Keratinocyte (primary cell): ENCODE measurements at regions not wholly inside any gene's neighbourhood (a gene's known extent, or its start where the extent isn't known, plus 50 kb on each side); places are given as distances from the start of the nearest gene placed in this dataset.

Source experiments
- DNase-seq: peaks from one replicate; pipeline ENCODE4 v3.0.0-alpha.2; 2011; ENCODE audit warnings: low read depth, missing footprints, low spot score
- FAIRE-seq: peaks from 2 replicates; lab custom pipeline; 2011; peaks lifted over from hg19 to GRCh38; lab: Jason Lieb, UNC
- H2AFZ ChIP-seq: 2 replicates; pipeline ENCODE4 v1.6.0; 2012; ENCODE audit warnings: low read length, control low read depth, inconsistent platforms; ENCODE audit not compliant: control insufficient read depth
- H3K27ac ChIP-seq: 2 replicates; pipeline ENCODE4 v1.5.1; 2011; ENCODE audit warnings: low read length; ENCODE audit not compliant: control insufficient read depth, insufficient read depth
- H3K27me3 ChIP-seq: 3 replicates; pipeline ENCODE4 v1.6.0; 2011; ENCODE audit warnings: low read length; ENCODE audit not compliant: control insufficient read depth, insufficient read depth; ENCODE audit errors: extremely low read depth
- H3K36me3 ChIP-seq, 2 experiments: 2 replicates in 1 of 2; 3 replicates in 1 of 2; pipeline ENCODE4 v1.5.1; 2011; ENCODE audit warnings: low read length in 2 of 2, mild to moderate bottlenecking in 1 of 2; ENCODE audit not compliant: control insufficient read depth in 2 of 2, insufficient read depth in 2 of 2; ENCODE audit errors: extremely low read depth in 1 of 2
- H3K4me1 ChIP-seq: 3 replicates; pipeline ENCODE4 v1.5.1; 2011; ENCODE audit warnings: low read length; ENCODE audit not compliant: control insufficient read depth, insufficient read depth; ENCODE audit errors: extremely low read depth
- H3K4me2 ChIP-seq: 3 replicates; pipeline ENCODE4 v1.6.0; 2011; ENCODE audit warnings: low read depth, low read length; ENCODE audit not compliant: control insufficient read depth, insufficient read depth; ENCODE audit errors: extremely low read depth
- H3K4me3 ChIP-seq, 3 experiments: fragments of 200-600 bp in 1 of 3; sonication (generic) in 1 of 3; 2 replicates in 2 of 3; 3 replicates in 1 of 3; pipeline ENCODE4 v1.5.1; 2011 to 2016; ENCODE audit warnings: low read length in 3 of 3, mild to moderate bottlenecking in 3 of 3, control low read depth in 2 of 3, inconsistent platforms in 1 of 3, low read depth in 1 of 3, mixed read lengths in 1 of 3, mixed run types in 1 of 3, moderate library complexity in 1 of 3; ENCODE audit not compliant: control insufficient read depth in 2 of 3, insufficient read depth in 2 of 3; ENCODE audit errors: extremely low read depth in 1 of 3
- H3K79me2 ChIP-seq: 2 replicates; pipeline ENCODE4 v1.6.0; 2012; ENCODE audit warnings: low read length; ENCODE audit not compliant: control insufficient read depth, insufficient read depth
- H3K9ac ChIP-seq: 3 replicates; pipeline ENCODE4 v1.6.0; 2011; ENCODE audit warnings: low read length; ENCODE audit not compliant: control insufficient read depth, insufficient read depth; ENCODE audit errors: extremely low read depth
- H3K9me1 ChIP-seq: 3 replicates; pipeline ENCODE4 v1.6.0; 2011; ENCODE audit warnings: low read length; ENCODE audit not compliant: control insufficient read depth, insufficient read depth; ENCODE audit errors: extremely low read depth
- H3K9me3 ChIP-seq: 2 replicates; pipeline ENCODE4 v1.5.1; 2012; ENCODE audit warnings: low read depth, low read length; ENCODE audit not compliant: control insufficient read depth
- H4K20me1 ChIP-seq: 3 replicates; pipeline ENCODE4 v1.6.0; 2011; ENCODE audit warnings: low read length; ENCODE audit not compliant: control insufficient read depth, insufficient read depth; ENCODE audit errors: extremely low read depth
- EZH2 ChIP-seq: IDR thresholded peaks from one replicate; pipeline ENCODE4 v1.6.1; 2012; ENCODE audit warnings: inconsistent platforms, mild to moderate bottlenecking, low read length, moderate library complexity
- dilution Hi-C: fragments of 300-500 bp; cut with MboI; formaldehyde crosslinking; loops from one replicate; pipeline ENCODE4 v1.7.0; 2020; ENCODE audit warnings: low sequenced_read_pairs; ENCODE audit not compliant: extremely low pct_ligation_motif_present
- TF ChIP-seq, protein P1 (sequence below), 3 experiments: IDR thresholded peaks in 1 of 3; conservative IDR thresholded peaks in 1 of 3; optimal IDR thresholded peaks in 1 of 3; 2 replicates in 2 of 3; 3 replicates in 1 of 3; pipeline versions ENCODE3 to v1.5.1; 2011; ENCODE audit warnings: low read length in 3 of 3, mild to moderate bottlenecking in 3 of 3, moderate library complexity in 2 of 3, control low read depth in 1 of 3, inconsistent platforms in 1 of 3; ENCODE audit not compliant: insufficient read depth in 2 of 3; ENCODE audit errors: extremely low read depth in 1 of 3

DNA sequence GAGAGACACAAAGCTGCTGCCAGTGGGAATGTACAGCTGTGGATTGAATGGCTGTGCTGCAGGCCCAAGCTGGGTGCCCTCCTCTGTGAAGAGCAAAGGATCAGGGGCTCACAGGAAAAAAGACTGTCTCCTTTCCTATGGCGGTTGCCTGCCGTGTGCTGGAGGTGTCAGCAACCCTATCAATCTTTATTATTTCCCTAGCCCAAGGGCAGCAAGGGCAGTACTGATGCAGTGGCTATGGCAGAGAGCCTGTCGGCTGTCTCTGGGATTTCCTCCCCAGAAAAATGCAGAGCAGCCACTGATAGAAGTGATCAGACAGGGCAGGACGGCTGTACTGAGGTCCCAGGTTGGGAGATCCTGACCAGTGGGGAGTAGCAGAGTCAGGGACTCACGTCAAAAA, 117.3 kb upstream of the CDH12 start:
- no peak overlapping the region for H3K4me2 ChIP-seq
- no peaks in the 10 kb centered on the region for H3K79me2 ChIP-seq
- H3K9me3 ChIP-seq = no peaks in the 10 kb centered on the region
- TF ChIP-seq EZH2 = no peak
- TF ChIP-seq, protein P1, sequence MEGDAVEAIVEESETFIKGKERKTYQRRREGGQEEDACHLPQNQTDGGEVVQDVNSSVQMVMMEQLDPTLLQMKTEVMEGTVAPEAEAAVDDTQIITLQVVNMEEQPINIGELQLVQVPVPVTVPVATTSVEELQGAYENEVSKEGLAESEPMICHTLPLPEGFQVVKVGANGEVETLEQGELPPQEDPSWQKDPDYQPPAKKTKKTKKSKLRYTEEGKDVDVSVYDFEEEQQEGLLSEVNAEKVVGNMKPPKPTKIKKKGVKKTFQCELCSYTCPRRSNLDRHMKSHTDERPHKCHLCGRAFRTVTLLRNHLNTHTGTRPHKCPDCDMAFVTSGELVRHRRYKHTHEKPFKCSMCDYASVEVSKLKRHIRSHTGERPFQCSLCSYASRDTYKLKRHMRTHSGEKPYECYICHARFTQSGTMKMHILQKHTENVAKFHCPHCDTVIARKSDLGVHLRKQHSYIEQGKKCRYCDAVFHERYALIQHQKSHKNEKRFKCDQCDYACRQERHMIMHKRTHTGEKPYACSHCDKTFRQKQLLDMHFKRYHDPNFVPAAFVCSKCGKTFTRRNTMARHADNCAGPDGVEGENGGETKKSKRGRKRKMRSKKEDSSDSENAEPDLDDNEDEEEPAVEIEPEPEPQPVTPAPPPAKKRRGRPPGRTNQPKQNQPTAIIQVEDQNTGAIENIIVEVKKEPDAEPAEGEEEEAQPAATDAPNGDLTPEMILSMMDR (optimal IDR thresholded peaks at IDR 0.05 in 1 of 3, IDR thresholded peaks at IDR 0.05 in 1 of 3, conservative IDR thresholded peaks at IDR 0.05 in 1 of 3; ENCODE audit: extremely low read depth in 1 of 3, insufficient read depth in 2 of 3, low read length in 3 of 3) = no peak
- dilution Hi-C loops = no loop called here
- H3K27ac ChIP-seq = no peak overlapping the region
- no peaks in the 10 kb centered on the region for H4K20me1 ChIP-seq
- FAIRE-seq = no peak
- H3K4me1 ChIP-seq = no peaks in the 10 kb centered on the region
- no peak overlapping the region for H3K9ac ChIP-seq
- H3K27me3 ChIP-seq = no peaks in the 10 kb centered on the region
- DNase-seq = no peak
- no peak overlapping the region for H3K4me3 ChIP-seq
- no peak overlapping the region for H2AFZ ChIP-seq
- H3K36me3 ChIP-seq = no peaks in the 10 kb centered on the region
- no peaks in the 10 kb centered on the region for H3K9me1 ChIP-seq

DNA sequence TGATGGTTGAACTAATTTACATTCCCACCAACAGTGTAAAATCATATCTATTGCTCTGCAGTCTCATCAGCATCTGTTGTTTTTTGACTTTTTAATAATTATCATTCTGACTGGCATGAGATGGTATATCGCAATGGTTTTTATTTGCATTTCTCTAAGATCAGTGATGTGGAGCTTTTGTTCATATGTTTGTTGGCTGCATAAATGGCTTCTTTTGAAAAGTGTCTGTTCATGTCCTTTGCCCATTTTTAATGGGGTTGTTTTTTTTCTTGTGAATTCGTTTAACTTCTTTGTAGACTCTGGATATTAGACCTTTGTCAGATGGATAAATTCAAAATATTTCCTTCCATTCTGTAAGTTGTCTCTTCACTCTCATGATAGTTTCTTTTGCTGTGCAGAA, 115.2 kb upstream of the CDH12 start:
- no peak overlapping the region for H3K4me3 ChIP-seq
- H4K20me1 ChIP-seq = no peaks in the 10 kb centered on the region
- no peaks in the 10 kb centered on the region for H3K4me1 ChIP-seq
- no peak overlapping the region for H2AFZ ChIP-seq
- DNase-seq (no peak), FAIRE-seq (no peak)
- no peak overlapping the region for H3K9ac ChIP-seq
- no peak overlapping the region for H3K27ac ChIP-seq
- no peak overlapping the region for H3K4me2 ChIP-seq
- no peaks in the 10 kb centered on the region for H3K36me3 ChIP-seq
- dilution Hi-C loops = no loop called here
- no peak for TF ChIP-seq EZH2
- TF ChIP-seq, protein P1 (optimal IDR thresholded peaks at IDR 0.05 in 1 of 3, IDR thresholded peaks at IDR 0.05 in 1 of 3, conservative IDR thresholded peaks at IDR 0.05 in 1 of 3; ENCODE audit: extremely low read depth in 1 of 3, insufficient read depth in 2 of 3, low read length in 3 of 3) = no peak
- no peaks in the 10 kb centered on the region for H3K9me1 ChIP-seq
- no peaks in the 10 kb centered on the region for H3K79me2 ChIP-seq
- no peaks in the 10 kb centered on the region for H3K9me3 ChIP-seq
- H3K27me3 ChIP-seq = no peaks in the 10 kb centered on the region
